B cell (primary cell): ENCODE measurements at regions not wholly inside any gene's neighbourhood (a gene's known extent, or its start where the extent isn't known, plus 50 kb on each side); places are given as distances from the start of the nearest gene placed in this dataset.

Experiments
- EZH2 ChIP-seq: IDR thresholded peaks from 2 replicates; pipeline ENCODE4 v1.6.1; 2012; ENCODE audit warnings: borderline replicate concordance, low read depth, mild to moderate bottlenecking, moderate library complexity, low read length; ENCODE audit not compliant: insufficient read depth, poor library complexity, severe bottlenecking
- TF ChIP-seq, protein P1 (sequence below): fragments of 200-600 bp; IDR thresholded peaks from one replicate; pipeline ENCODE4 v1.8.0; 2022; ENCODE audit warnings: antibody characterized with exemption, mild to moderate bottlenecking

DNA sequence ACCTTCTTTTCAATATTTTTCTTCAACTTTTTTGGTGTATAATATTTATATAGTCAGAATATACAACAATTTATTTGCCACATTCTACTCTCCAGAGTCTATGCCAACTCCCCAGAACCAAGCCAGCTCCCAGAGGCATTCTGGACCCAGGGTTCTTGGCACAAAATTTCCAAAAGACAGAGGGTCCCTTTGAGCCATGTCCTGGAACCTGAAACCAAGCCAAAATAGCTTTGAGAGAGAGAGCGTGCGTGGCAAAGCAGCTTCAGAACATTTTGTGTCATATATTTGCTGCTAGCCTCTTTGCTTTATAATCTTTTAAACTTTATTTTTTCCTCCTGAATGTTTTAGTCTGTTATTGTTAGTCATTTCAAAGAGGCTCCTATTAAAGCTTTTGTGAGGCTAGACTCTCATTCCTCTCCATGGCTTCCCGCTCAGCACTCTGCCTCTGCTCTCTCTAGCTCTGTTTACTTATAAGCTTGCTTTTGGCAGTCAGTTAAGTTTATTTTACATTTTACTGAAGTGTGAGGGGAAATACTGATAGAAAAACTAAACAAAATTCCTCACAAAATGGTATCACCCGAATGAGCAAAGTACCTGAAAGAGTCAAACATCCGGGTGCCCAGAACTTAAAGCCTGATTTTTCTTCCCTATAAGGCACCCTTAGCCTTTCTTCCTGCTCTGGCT lies 605.1 kb upstream of the ID4 start:
- TF ChIP-seq, protein P1, sequence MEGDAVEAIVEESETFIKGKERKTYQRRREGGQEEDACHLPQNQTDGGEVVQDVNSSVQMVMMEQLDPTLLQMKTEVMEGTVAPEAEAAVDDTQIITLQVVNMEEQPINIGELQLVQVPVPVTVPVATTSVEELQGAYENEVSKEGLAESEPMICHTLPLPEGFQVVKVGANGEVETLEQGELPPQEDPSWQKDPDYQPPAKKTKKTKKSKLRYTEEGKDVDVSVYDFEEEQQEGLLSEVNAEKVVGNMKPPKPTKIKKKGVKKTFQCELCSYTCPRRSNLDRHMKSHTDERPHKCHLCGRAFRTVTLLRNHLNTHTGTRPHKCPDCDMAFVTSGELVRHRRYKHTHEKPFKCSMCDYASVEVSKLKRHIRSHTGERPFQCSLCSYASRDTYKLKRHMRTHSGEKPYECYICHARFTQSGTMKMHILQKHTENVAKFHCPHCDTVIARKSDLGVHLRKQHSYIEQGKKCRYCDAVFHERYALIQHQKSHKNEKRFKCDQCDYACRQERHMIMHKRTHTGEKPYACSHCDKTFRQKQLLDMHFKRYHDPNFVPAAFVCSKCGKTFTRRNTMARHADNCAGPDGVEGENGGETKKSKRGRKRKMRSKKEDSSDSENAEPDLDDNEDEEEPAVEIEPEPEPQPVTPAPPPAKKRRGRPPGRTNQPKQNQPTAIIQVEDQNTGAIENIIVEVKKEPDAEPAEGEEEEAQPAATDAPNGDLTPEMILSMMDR, result no peak
- TF ChIP-seq EZH2, result no peak
